ENCODE measurements at regions not wholly inside any gene's neighbourhood (a gene's known extent, or its start where the extent isn't known, plus 50 kb on each side); places are given as distances from the start of the nearest gene placed in this dataset.

DNA sequence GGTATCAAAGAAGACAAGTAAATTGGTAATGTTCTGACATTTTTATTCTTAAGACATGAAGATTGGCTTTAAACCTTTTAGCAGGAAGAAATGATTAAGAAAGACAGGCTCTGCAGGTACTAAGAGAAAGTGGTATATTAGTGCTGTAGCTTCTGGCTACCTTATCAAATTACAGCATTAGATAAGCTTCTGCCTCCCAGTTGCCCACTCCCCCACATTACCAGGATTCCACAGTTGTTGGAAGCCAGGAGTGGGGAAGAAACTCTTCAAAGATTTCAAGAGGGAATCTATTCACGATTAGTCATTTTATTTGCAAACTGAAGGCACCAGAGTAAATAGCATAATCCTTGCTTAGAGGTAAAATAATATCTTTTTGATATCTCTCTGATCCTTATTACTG is 274.9 kb downstream of the LMO4 start:
- TF ChIP-seq, protein P1, sequence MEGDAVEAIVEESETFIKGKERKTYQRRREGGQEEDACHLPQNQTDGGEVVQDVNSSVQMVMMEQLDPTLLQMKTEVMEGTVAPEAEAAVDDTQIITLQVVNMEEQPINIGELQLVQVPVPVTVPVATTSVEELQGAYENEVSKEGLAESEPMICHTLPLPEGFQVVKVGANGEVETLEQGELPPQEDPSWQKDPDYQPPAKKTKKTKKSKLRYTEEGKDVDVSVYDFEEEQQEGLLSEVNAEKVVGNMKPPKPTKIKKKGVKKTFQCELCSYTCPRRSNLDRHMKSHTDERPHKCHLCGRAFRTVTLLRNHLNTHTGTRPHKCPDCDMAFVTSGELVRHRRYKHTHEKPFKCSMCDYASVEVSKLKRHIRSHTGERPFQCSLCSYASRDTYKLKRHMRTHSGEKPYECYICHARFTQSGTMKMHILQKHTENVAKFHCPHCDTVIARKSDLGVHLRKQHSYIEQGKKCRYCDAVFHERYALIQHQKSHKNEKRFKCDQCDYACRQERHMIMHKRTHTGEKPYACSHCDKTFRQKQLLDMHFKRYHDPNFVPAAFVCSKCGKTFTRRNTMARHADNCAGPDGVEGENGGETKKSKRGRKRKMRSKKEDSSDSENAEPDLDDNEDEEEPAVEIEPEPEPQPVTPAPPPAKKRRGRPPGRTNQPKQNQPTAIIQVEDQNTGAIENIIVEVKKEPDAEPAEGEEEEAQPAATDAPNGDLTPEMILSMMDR (IDR thresholded peaks at IDR 0.05), result no peak
- no peak for TF ChIP-seq ZFX (IDR thresholded peaks at IDR 0.05; ENCODE audit: borderline replicate concordance)
